ENCODE measurements at regions not wholly inside any gene's neighbourhood (a gene's known extent, or its start where the extent isn't known, plus 50 kb on each side); places are given as distances from the start of the nearest gene placed in this dataset.

DNA sequence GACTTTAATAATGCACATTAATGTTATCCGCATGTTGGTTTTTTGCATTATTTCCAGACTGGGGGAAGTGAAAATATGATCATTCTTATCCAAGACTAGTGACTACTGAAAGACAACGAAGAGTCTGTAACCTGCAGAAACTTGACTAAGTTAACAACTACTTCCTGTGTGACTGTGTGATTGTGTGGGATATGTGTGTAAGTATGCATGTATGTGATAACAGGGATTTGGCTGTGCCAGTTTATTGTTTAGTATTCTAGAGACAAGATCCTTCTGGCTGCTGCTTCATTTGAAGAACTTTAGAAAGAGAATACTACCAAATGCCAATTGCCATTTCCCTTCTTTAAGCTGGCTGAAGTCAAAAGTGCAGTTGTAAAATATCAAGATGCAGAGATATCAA lies 375.7 kb upstream of the PRR16 start:
- FAIRE-seq: no peak

More for the DNA sequence above, 375.7 kb upstream of the PRR16 start:
- Histone ChIP-seq H3K9me1 (ENCODE audit: control insufficient read depth, insufficient read depth, low read length) (no peaks in the 10 kb centered on the region), H3K36me3 (ENCODE audit: control insufficient read depth, insufficient read depth, low read length) (no peaks in the 10 kb centered on the region), H3K9ac (ENCODE audit: insufficient read depth in 1 of 2, low read depth in 2 of 2, low read length in 2 of 2) (no peak overlapping the region), H3K9me3 (replicated peaks; ENCODE audit: control insufficient read depth, insufficient read depth, low read depth, low read length) (no peaks in the 10 kb centered on the region), H3K4me2 (ENCODE audit: insufficient read depth, low read length) (no peak overlapping the region), H4K20me1 (replicated peaks; ENCODE audit: control insufficient read depth, insufficient read depth, low read length) (no peaks in the 10 kb centered on the region), H3K27ac (ENCODE audit: extremely low read depth, low read depth, low read length) (no peak overlapping the region), H3K27me3 (ENCODE audit: control insufficient read depth in 2 of 2, insufficient read depth in 2 of 2, low read length in 2 of 2) (no peaks in the 10 kb centered on the region), H2AFZ (ENCODE audit: low read depth, low read length) (no peak overlapping the region), H3K4me3 (no peak overlapping the region), H3K4me1 (replicated peaks in 1 of 2; ENCODE audit: control insufficient read depth in 2 of 2, insufficient read depth in 2 of 2, low read length in 2 of 2) (no peaks in the 10 kb centered on the region), H3K79me2 (ENCODE audit: control insufficient read depth, insufficient read depth, low read length) (no peaks in the 10 kb centered on the region)
- WGBS (ENCODE audit: insufficient coverage, low coverage, missing lambda C conversion rate): 9% methylated on average over 2 of the region's 2 CpGs
- no peak for DNase-seq (ENCODE audit: extremely low read depth in 1 of 4, low spot score in 3 of 4)
- TF ChIP-seq, protein P1, sequence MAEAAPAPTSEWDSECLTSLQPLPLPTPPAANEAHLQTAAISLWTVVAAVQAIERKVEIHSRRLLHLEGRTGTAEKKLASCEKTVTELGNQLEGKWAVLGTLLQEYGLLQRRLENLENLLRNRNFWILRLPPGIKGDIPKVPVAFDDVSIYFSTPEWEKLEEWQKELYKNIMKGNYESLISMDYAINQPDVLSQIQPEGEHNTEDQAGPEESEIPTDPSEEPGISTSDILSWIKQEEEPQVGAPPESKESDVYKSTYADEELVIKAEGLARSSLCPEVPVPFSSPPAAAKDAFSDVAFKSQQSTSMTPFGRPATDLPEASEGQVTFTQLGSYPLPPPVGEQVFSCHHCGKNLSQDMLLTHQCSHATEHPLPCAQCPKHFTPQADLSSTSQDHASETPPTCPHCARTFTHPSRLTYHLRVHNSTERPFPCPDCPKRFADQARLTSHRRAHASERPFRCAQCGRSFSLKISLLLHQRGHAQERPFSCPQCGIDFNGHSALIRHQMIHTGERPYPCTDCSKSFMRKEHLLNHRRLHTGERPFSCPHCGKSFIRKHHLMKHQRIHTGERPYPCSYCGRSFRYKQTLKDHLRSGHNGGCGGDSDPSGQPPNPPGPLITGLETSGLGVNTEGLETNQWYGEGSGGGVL (CRISPR knock-in tag; IDR thresholded peaks at IDR 0.05): no peak
- TF ChIP-seq, protein P2, sequence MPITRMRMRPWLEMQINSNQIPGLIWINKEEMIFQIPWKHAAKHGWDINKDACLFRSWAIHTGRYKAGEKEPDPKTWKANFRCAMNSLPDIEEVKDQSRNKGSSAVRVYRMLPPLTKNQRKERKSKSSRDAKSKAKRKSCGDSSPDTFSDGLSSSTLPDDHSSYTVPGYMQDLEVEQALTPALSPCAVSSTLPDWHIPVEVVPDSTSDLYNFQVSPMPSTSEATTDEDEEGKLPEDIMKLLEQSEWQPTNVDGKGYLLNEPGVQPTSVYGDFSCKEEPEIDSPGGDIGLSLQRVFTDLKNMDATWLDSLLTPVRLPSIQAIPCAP (CRISPR knock-in tag; IDR thresholded peaks at IDR 0.05; ENCODE audit: borderline replicate concordance): no peak
- TF ChIP-seq CHD2 (IDR thresholded peaks at IDR 0.05; ENCODE audit: low read depth, low read length) (no peak), RNF2 (IDR thresholded peaks at IDR 0.05) (no peak), POU5F1 (IDR thresholded peaks at IDR 0.05; ENCODE audit: borderline replicate concordance, low read depth, low read length, partially characterized antibody) (no peak), ZNF77 (CRISPR knock-in tag; IDR thresholded peaks at IDR 0.05) (no peak), NELFE (IDR thresholded peaks at IDR 0.05; ENCODE audit: insufficient read depth, insufficient read length) (no peak), RBM15 (IDR thresholded peaks at IDR 0.05; ENCODE audit: insufficient read depth, low read length) (no peak), CC2D1A (IDR thresholded peaks at IDR 0.05) (no peak)
- TF ChIP-seq, protein P3, sequence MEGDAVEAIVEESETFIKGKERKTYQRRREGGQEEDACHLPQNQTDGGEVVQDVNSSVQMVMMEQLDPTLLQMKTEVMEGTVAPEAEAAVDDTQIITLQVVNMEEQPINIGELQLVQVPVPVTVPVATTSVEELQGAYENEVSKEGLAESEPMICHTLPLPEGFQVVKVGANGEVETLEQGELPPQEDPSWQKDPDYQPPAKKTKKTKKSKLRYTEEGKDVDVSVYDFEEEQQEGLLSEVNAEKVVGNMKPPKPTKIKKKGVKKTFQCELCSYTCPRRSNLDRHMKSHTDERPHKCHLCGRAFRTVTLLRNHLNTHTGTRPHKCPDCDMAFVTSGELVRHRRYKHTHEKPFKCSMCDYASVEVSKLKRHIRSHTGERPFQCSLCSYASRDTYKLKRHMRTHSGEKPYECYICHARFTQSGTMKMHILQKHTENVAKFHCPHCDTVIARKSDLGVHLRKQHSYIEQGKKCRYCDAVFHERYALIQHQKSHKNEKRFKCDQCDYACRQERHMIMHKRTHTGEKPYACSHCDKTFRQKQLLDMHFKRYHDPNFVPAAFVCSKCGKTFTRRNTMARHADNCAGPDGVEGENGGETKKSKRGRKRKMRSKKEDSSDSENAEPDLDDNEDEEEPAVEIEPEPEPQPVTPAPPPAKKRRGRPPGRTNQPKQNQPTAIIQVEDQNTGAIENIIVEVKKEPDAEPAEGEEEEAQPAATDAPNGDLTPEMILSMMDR (IDR thresholded peaks at IDR 0.05 in 2 of 3, conservative IDR thresholded peaks at IDR 0.05 in 1 of 3; ENCODE audit: insufficient read depth in 2 of 3, low read depth in 1 of 3, low read length in 3 of 3): no peak
- TF ChIP-seq, protein P4, sequence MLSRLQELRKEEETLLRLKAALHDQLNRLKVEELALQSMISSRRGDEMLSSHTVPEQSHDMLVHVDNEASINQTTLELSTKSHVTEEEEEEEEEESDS (CRISPR knock-in tag; IDR thresholded peaks at IDR 0.05): no peak
- POLR2A ChIA-PET: no interaction called here
- CTCF ChIA-PET (ENCODE audit: low intra/inter-chr PET ratio): no interaction called here
- intact Hi-C loops (cut with micrococcal nuclease): no loop called here
- in situ Hi-C loops (cut with MboI): no loop called here
- no TSS peak for BruUV-seq (replicated peaks)
- ATAC-seq: no peak

Data from K562 (cell line).